HCEC 1CT (cell line): ENCODE measurements at regions not wholly inside any gene's neighbourhood (a gene's known extent, or its start where the extent isn't known, plus 50 kb on each side); places are given as distances from the start of the nearest gene placed in this dataset.
"Not testable (repeated sequence)": the region's sequence is repeated elsewhere in the genome, so short reads cannot be mapped to it uniquely, and the experiment has no call there.

Experiments
- DNase-seq: peaks from one replicate; pipeline ENCODE4 v3.0.0-alpha.2; 2017

DNA sequence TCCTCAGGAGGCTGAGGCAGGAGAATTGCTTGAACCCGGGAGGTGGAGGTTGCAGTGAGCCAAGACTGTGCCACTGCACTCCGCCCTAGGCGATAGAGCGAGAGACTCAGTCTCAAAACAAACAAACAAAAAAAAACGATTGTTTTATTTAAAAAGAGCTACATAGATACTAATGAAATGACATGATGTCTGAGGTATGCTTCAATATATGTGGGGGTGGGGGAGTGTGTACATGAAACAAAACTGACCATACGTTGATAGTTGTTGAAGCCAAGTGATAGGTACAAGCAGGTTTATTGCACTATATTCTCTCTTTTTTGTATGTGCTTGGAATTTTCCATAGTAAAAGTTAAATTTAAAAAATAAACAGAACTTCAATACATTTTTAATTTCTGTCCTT is 240.1 kb downstream of the TFAP2A start:
- DNase-seq: no peak

- DNase-seq: no peak
These were observed 240.8 kb downstream of the TFAP2A start for GRCh38 chr6:10174056-10174455.

DNA sequence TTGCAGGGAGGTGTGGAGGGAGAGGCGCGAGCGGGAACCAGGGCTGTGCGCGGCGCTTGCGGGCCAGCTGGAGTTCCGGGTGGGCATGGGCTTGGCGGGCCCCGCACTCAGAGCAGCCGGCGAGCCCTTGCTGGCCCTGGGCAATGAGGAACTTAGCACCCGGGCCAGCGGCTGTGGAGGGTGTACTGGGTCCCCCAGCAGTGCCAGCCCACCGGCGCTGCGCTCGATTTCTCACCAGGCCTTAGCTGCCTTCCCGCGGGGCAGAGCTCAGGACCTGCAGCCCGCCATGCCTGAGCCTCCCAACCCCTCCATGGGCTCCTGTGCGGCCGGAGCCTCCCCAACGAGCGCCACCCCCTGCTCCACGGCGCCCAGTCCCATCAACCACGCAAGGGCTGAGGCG is 243.2 kb downstream of the TFAP2A start:
- DNase-seq: not testable (repeated sequence)

GRCh38 chr6:10170816-10171215 is 244.1 kb downstream of the TFAP2A start:
- no peak for DNase-seq

DNA sequence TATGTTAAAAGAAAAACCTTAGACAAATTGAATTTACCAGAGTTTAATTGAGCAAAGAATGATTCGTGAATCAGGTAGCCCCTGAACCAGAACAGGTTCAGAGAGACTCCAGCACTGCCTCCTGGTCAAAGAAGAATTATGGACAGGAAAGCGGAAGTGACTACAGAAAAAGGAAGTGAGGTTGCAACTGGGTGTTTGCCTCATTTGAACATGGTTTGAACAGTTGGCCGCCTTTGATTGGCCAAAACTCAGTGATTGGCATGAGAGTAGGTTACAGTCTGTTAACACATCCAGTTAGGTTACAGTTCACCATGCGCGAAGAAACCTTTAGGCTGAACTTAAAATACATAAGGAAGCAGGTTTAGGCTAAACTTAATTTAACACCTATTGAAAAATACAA is 248.8 kb downstream of the TFAP2A start:
- no peak for DNase-seq

DNA sequence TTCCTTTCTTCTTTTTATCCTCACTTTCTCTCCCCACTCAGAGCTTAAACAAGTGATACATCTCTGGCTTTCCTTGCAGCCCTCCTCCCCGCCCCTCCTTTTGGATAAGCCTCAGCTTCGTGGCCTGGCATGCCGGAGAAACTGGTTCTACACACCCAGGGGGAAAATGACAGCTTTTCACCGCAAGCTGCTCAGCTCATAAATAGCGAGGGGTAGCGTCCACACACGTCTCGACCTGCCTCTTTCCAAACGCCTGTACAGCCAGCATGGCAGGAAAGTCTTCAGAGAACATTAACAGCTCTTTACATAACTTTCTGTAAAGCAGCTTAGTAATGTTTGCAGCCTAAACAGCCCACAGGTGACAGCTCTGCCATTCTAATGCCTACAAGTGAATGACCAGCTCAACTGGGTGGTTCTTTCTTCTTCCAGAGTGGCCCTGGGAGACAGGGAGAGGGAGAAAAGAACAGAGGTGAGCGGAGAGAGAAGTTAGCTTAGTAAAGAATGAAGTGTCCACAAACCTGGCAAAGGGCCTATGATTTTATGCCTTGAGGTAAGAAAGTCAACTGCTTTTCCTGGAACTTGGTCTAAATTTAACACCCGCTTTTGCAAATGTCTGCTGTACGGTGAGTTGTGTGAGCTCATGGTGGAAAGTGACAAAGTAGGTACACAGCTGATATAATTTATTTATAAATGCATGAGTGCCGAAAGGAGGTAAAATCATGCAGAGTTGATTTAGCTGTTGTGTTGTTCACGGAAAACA is 251.5 kb downstream of the TFAP2A start:
- DNase-seq: no peak

DNA sequence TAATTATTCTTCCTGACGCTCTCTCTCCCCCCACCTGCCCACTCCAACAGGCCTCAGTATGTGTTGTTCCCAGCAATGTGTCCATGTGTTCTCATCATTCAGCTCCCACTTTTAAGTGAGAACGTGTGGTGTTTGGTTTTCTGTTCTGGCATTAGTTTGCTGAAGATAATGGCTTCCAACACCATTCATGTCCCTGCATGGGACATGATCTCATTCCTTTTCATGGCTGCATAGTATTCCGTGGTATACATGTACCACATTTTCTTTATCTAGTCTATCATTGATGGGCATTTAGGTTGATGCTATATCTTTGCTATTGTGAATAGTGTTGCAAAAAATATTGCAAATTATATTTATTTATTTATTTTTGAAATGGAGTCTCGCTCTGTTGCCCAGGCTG is 258.0 kb downstream of the TFAP2A start:
- no peak for DNase-seq

GRCh38 chr6:10154251-10154650 is 260.6 kb downstream of the TFAP2A start:
- DNase-seq: no peak

- DNase-seq: no peak
These were observed 263.5 kb downstream of the TFAP2A start for GRCh38 chr6:10151144-10151915.

GRCh38 chr6:10149603-10150002 is 265.3 kb downstream of the TFAP2A start:
- no peak for DNase-seq

- peak; percentile 22 for DNase-seq
These were observed 268.0 kb downstream of the TFAP2A start for GRCh38 chr6:10146715-10147451.

- no peak for DNase-seq
These were observed 270.1 kb downstream of the TFAP2A start for GRCh38 chr6:10144772-10145171.

GRCh38 chr6:10141746-10142443 is 273.0 kb downstream of the TFAP2A start:
- no peak for DNase-seq

- DNase-seq: no peak
These were observed 274.1 kb downstream of the TFAP2A start for GRCh38 chr6:10140824-10141223.

GRCh38 chr6:10140136-10140535 is 274.7 kb downstream of the TFAP2A start:
- no peak for DNase-seq

- no peak for DNase-seq
These were observed 276.0 kb downstream of the TFAP2A start for GRCh38 chr6:10138917-10139316.

DNA sequence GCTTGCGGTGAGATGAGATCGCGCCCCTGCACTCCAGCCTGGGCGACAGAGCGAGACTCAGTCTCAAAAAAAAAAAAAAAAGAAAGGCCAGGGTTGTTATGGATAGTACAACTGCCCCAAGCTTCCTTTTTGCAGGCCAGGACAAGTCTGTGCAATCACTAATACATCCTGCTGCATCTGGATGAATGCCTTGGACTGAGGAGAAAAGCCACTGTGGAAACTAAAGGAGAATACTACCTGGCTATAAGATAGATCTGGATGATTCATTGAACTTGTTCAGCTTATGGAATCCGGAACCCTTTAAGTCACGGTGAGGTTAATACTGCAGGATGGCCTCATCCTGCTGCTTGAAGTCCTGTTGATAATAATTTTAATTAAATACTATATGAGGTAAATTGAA is 278.2 kb downstream of the TFAP2A start:
- DNase-seq: no peak

DNA sequence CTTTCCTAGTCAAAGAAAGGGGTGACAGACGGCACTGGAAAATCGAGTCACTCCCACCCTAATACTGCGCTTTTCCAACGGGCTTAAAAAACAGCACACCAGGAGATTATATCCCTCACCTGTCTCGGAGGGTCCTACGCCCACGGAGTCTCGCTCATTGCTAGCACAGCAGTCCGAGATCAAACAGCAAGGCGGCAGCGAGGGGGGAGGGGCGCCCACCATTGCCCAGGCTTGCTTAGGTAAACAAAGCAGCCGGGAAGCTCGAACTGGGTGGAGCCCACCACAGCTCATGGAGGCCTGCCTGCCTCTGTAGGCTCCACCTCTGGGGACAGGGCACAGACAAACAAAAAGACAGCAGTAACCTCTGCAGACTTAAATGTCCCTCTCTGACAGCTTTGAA is 280.7 kb downstream of the TFAP2A start:
- DNase-seq: not testable (repeated sequence)

DNA sequence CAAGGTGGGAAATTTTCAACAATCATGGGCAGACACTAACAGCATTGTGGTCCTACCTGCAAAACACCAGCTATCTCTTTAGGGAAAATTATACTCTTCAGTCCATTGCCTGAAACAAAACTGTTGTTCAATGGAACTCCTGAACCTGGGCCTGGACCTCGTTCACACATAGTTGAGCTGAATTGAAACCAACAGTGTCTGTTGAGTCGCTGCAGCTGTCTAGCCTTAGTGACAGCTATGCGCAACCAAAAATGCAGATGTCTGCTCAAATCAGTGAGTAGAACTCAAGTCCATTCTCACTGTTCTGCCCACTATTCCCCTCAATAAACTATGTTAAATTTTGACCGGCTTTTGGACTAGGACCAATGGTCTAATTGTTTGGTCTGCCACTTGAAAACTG is 286.2 kb downstream of the TFAP2A start:
- no peak for DNase-seq

DNA sequence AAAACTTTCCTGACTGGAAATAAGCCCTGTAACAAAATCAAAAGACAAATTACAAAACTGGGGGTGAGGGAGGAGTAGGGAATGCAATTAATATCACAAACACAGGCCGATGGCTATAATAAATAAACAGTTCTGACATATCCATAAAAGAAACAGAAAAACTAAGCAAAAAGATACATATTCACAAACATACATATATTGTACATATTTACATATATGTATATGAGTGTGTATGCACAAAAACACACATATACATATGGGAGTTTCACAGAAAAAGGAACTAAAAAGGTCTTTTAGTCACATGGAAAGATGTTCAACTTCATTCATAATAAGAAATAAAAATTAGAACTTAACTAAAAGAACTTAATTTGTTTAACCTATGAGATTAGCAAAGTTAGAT is 292.7 kb downstream of the TFAP2A start:
- no peak for DNase-seq

- DNase-seq: no peak
These were observed 301.9 kb downstream of the TFAP2A start for GRCh38 chr6:10112871-10113549.

- DNase-seq: no peak
These were observed 302.9 kb downstream of the TFAP2A start for GRCh38 chr6:10111975-10112374.
